NCI-H526 treated with DMSO at 0.1 percent for 48 hours (cell line): ENCODE measurements at regions not wholly inside any gene's neighbourhood (a gene's known extent, or its start where the extent isn't known, plus 50 kb on each side); places are given as distances from the start of the nearest gene placed in this dataset.

ENCODE experiments used
- DNase-seq: peaks from one replicate; lab custom pipeline; 2025; lab: John Stamatoyannopoulos, UW

DNA sequence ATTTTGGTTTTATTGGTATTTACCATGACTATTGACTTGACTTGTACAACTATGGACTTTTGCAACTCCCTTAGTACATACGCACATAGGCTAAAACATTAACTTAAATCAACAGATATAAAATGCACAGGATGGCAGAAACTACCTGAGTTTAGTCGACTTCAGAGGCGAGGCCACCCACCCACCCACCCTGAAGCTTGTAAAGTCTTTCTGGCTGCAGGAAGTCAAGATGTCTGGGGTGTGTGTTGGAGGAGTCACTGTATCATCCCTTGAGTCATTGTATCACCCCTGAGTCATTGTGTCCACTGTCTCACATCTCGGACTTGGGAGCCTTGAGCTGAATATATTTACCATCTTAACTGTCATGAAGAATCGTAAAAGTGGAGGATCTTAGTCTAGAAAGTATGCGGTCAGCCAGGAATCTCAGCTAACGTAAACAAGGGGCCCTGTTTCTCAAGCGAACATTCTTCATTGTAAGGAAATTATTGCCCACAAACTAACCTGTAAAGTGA is 140.0 kb upstream of the ST6GAL2 start:
- no peak for DNase-seq

- DNase-seq = no peak
These were observed 141.2 kb upstream of the ST6GAL2 start for GRCh38 chr2:107027205-107027604.

- DNase-seq = no peak
These were observed 141.8 kb upstream of the ST6GAL2 start for GRCh38 chr2:107027810-107028209.

GRCh38 chr2:107028661-107029060 is 142.7 kb upstream of the ST6GAL2 start:
- DNase-seq = no peak

- DNase-seq = no peak
These were observed 150.3 kb upstream of the ST6GAL2 start for GRCh38 chr2:107036293-107036692.

DNA sequence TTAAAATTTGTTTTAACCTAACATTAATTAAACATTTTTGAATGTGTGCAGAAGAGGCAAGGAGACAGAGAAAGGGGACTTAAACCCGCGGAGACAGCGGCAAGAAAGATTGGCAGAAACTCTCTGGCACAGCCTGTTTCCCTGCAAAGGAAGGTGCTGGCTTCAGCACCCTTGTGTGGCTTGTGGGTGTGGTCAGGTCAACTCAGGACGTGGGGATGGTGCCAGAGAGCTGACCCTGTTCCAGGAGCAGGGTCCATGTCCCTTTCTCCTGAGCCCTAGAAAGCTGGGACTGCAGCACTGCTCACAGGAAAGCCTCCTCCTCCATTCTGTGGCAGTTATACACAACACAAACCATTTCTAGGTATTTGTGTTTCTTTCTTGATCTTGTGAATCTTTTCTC is 176.2 kb upstream of the ST6GAL2 start:
- DNase-seq = no peak

DNA sequence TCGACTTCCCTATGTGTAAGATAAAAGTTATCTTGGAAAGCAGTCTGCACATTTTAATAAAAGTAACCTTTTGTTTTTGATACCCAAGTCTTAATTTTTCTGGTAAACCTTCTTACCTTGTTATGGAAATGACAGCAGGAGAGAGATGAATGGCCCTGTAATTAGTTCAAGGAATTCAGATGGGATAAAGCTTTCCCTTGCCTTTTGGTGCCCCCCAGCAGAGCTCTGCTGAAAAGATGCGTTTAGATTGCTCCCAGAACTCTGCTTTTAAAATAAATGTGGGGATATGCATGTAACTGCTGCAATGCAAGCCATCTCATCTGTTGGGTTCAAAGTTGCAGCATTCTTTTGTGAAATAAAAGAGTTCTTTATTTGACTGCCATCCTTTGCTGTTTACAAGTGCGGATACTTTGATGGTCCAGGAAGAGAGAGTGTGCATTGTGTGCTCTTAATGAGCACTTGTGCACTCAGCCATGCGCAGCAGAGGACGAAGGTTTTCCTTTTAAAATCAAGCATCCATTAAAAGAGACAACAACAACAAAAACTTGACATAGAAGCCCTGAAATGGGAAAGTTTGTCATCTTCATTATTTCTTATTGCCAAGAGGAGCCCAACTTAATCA is 176.7 kb upstream of the ST6GAL2 start:
- DNase-seq = no peak

GRCh38 chr2:107063228-107063627 is 177.3 kb upstream of the ST6GAL2 start:
- no peak for DNase-seq

DNA sequence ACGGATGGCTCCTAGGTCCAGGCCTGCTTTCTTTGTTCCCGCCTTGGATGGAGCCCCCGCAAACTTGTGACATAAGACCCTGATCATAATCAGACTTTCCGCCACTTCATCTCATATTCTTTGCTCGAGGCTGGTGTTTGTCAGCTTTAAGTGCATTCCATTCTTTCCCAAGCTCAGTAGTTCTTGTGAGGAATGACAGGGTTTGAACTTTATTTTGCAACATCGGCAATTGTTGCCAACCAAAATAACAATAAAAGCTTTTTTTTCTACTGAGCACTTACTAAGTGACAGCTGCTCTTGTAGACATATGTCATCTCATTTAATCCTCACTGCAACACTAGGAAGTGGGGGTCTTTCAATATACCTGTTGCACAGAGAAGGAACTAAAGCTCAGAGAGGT is 178.8 kb upstream of the ST6GAL2 start:
- no peak for DNase-seq

- no peak for DNase-seq
These were observed 182.3 kb upstream of the ST6GAL2 start for GRCh38 chr2:107068069-107068916.

DNA sequence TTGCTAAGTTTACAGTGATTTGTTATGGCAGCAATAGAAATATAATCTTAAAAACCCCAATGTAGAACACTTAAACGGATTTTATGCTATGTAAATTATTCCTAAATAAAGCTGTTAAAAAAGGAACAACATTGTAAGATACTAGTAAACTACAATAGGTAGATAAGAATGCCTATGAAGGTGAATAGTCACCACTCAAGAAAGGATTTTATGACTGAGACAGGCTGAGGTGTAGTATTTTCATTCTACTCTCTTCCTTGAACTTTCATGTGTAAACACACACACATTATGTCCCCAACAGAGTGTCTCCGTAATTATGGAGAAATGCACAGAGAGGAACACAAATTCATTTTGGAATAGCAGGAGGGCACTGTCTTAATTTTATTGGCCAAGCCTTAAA is 183.9 kb upstream of the ST6GAL2 start:
- no peak for DNase-seq

DNA sequence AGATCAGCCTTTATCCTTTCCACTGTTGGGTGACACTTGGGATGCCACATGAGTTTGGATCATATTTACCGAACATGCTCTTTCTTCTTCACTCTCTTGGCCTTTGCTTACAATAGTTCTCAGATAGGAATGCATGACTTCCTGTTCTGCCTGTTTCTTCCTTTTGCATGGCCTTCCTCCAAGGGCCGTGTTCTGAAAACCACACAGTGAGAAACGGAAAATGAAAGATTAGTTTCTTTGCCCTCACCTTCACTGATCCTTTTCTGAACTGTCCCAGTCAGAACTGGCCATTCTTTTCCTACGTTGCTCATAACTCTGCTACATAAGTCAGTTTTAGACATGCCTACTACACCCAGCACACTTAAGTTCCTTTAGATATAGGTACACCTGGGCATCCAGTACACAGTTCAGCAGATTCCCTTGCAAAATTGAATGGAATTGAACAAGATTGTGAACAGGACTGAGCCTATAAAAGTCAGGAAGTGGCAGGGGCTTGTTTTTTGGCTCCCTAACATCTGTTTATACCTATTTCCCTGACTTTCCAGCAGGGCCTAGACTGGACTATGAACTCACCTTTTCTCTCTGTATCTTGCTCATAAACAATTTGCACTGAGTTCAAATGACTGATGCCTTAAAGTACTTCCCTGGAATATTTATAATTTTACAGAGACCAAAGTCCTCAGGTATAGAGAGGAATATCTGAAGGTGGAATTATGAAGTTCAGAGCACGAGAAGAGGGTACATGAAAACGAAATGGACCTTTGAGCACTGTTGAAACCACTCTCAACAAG is 186.4 kb upstream of the ST6GAL2 start:
- DNase-seq = no peak

GRCh38 chr2:107078584-107078983 is 192.6 kb upstream of the ST6GAL2 start:
- no peak for DNase-seq

GRCh38 chr2:107086497-107086896 is 200.5 kb upstream of the ST6GAL2 start:
- DNase-seq = no peak

DNA sequence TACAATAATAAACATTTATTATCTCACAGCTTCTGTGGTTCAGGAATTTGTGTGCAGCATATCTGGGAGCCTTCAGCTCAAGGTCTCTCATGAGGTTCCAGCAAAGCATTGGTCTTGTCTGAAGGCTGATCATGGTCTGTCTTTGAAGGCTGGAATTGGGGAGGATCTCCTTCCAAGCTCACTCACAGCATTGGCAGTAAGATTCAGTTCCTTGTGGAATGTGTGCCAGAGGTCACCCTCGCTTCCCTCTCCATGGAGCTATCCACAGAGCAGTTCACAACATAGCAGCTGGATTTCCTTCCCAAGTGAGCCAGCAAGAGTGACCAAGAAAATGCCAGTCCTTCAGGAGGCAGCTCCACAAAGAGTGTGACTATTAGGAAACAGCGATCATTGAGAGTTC is 202.2 kb upstream of the ST6GAL2 start:
- no peak for DNase-seq

- DNase-seq = no peak
These were observed 205.3 kb upstream of the ST6GAL2 start for GRCh38 chr2:107091163-107091864.

DNA sequence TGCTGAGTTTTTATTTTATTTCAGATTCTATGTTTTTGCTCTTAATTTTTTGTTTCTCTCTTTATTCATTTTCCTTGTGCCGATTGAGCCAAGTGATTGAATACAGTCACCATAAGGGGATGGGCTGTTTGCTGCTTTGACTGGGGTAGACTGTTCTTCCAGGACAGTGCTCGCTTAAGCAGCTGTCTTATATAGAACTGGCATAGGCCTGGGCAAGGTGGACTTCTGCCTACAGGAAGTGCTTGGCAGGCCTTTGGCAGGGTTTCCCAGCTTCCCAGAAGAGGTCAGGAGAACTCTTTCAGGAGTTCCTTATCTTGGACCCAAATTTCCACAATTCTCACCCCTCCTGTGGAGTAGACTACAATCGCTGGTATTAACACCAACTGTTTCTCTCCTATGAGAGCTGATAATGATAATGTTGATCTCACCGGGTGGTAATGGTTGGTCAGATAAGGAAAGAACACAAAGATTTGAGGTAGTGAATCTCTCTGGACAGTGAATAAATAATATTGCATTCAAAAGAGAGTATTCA is 207.5 kb upstream of the ST6GAL2 start:
- no peak for DNase-seq

DNA sequence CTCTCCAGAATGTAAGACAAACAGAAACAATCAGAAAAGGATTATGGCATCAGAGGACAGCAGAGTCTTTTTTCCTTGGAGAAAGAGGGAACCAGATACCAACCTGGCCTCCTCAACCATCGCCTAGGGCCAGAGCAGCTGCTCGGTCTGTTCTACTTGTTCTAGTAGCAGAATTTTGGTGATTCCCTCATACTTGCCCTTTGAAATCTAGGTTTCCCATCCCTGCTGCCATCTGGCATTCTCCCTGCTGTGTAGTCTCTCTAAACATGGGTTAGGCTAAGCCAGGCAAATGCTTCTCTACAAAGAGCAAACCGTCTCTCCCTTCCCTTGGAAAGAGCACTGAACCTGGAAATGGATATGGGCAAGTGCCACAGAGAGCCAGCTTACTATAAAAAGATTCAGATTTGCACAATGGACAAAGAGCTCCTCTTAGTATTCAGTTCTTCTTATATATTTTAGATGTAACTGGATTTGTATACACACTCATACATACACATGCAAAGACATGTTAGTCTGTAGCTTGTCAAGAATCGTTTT is 208.6 kb upstream of the ST6GAL2 start:
- DNase-seq = no peak

- no peak for DNase-seq
These were observed 216.2 kb upstream of the ST6GAL2 start for GRCh38 chr2:107102176-107102575.

- DNase-seq = no peak
These were observed 221.4 kb upstream of the ST6GAL2 start for GRCh38 chr2:107107351-107107750.

DNA sequence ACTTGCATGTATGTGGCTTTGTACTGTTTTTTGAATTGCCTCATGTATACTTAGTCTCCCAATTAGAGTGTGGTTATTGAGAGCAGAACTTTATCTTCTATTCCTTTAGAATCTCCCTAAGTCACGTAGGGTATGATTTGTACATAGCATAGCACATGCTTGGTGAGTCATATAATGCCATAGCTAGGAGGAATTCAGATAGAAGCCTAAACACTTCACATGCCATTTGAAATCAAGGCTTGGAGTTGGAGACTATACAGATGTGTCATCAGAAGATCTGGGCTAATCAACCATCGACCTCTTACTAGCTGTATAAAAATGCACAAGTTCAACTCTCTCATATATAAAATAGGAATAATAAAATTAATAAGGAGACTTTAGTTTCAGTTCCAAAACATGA is 222.6 kb upstream of the ST6GAL2 start:
- no peak for DNase-seq

DNA sequence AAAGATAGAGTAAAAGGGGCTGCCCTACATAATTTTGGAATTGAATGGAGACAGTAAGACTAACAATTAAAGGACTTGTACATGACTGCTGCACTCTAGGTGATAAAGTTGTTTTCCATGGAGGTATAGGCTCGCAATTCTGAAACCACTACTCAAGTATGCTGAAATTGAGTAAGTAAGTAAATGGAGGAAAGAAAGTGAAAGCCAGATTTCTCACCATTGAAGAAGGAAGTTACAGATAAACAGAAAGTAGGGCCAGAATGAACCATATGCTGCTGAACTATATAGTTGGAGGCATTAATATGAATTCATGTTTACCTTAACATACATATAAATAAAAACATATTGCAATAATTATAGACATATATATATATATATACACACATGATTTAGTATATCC is 225.7 kb upstream of the ST6GAL2 start:
- no peak for DNase-seq
